ENCODE measurements at regions not wholly inside any gene's neighbourhood (a gene's known extent, or its start where the extent isn't known, plus 50 kb on each side); places are given as distances from the start of the nearest gene placed in this dataset.

DNA sequence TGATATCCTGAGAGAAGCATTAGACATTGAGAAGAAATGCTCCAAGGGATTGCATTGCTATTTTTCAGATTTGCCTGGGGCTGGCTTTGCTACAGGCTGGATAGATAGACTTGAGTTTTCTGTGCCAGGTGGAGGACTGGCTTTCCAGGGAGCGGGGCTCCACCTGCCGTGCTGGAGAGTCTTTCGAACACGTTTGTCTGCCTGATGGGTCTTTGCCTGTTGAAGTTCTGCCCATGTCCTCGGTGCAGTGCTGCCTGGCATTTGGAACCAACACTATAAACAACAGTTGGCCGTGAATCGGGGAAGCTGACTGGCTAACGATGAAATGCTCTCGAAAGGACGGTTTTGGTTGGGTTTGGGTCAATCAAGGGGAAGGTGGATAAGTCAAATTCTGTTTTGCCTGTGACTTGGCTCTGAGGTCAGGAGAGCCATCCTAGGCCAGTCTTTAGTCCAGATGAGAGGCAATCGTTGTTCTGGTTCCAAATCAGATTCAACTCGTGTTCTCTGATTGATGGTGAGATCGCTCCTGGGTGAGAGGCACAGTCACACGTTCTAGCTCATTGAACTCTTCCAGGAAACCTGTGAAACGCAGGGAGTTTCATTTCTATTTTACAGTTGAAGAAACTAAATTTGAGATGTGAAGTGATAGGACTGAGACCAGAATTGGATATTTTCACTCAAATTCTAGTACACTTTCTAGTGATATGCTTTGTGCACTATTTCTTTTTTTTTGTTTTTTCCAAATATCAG lies 599.0 kb downstream of the TYW1 start:
- intact Hi-C loops (cut with DNase I, micrococcal nuclease), result no loop called here
- ATAC-seq, result no peak
- no peak for DNase-seq

DNA sequence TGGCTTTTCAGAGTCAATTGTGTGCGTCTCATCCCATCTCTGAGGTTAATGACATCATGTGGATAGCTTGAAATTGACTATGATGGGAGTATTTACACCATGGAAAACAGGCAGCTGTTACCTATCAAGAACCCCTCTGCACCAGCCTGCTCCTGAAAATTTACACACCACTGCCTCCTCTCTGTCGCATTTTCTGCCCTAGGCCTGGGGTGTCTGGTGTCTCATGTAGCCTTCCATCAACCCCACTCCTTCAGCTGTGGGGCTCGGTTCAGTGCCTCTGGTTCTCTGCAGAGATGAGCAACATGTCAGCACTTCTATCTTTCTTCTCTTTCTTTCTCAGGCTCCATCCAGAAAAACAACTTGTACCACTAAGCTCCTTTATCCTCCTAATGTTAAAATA lies 600.5 kb downstream of the TYW1 start:
- DNase-seq (no peak), ATAC-seq (no peak)
- intact Hi-C loops (cut with DNase I, micrococcal nuclease), result no loop called here

- intact Hi-C loops (cut with DNase I, micrococcal nuclease), result no loop called here
- DNase-seq (no peak), ATAC-seq (no peak)
Observed at GRCh38 chr7:67598469-67598868, 601.8 kb downstream of the TYW1 start.

DNA sequence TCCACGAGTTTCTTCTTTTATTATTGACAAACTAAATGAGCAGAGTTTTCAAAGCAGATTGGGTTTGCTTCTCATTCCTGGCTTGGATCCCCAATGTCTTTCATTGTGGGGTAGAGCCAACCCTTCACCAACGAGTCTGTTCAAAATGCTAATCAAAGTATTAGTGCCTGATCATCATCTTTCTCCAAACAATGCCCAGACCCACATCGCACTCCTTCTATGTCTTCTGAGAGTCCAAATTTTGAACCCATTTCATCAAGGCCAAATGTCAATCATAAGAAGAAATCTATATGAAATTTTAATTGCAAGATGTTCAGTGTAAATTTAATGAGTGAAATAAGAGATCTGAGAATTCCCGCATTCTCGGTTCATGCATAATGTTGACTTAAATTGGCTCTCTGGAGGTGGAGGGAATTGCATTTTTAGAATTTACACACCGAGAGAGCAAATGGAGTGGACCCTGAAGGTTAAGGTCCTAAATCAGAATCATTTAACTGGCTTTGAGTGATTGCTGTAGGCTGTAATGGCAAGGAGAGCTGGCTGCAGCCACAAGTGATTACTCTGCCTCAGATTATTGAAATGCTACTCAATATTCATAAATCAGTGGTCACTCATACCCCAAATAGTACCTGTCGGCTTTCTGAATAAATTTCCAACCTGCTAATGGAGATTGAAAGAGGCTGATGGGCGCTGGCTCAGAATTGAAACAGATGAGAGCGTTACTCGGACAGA lies 602.9 kb downstream of the TYW1 start:
- intact Hi-C loops (cut with DNase I, micrococcal nuclease), result no loop called here
- no peak for ATAC-seq
- no peak for DNase-seq

- DNase-seq (no peak), ATAC-seq (no peak)
- intact Hi-C loops (cut with DNase I, micrococcal nuclease), result no loop called here
Observed at GRCh38 chr7:67602246-67602887, 605.7 kb downstream of the TYW1 start.

- no peak for ATAC-seq
- no peak for DNase-seq
- intact Hi-C loops (cut with DNase I, micrococcal nuclease), result no loop called here
Observed at GRCh38 chr7:67604461-67605386, 608.1 kb downstream of the TYW1 start.

DNA sequence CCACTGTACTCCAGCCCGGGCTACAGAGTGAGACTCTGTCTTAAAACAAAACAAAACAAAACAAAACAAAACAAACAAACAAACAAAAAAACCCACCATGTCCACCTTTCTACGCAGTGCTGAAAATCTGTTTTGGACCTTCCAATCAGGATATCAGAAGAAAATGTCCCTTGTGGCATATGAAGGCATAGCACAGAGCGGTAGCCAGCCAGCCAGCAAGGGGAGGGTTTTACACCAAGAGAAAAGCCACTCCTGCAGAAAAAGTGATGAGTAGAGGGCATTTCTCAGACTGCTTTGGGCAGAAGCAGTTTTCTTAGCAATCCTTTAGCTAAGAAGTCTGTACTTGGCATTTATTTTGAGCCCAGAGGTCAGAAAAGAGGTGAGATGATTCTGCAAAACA lies 612.2 kb downstream of the TYW1 start:
- intact Hi-C loops (cut with DNase I, micrococcal nuclease), result no loop called here
- ATAC-seq (no peak), DNase-seq (no peak)

- intact Hi-C loops (cut with DNase I, micrococcal nuclease), result no loop called here
- ATAC-seq, result no peak
- no peak for DNase-seq
Observed at GRCh38 chr7:67610897-67611296, 614.3 kb downstream of the TYW1 start.

- DNase-seq (no peak), ATAC-seq (no peak)
- intact Hi-C loops (cut with DNase I, micrococcal nuclease), result no loop called here
Observed at GRCh38 chr7:67614843-67615242, 618.2 kb downstream of the TYW1 start.

- ATAC-seq, result no peak
- intact Hi-C loops (cut with DNase I, micrococcal nuclease), result no loop called here
- DNase-seq, result no peak
Observed at GRCh38 chr7:67616517-67616916, 619.9 kb downstream of the TYW1 start.

DNA sequence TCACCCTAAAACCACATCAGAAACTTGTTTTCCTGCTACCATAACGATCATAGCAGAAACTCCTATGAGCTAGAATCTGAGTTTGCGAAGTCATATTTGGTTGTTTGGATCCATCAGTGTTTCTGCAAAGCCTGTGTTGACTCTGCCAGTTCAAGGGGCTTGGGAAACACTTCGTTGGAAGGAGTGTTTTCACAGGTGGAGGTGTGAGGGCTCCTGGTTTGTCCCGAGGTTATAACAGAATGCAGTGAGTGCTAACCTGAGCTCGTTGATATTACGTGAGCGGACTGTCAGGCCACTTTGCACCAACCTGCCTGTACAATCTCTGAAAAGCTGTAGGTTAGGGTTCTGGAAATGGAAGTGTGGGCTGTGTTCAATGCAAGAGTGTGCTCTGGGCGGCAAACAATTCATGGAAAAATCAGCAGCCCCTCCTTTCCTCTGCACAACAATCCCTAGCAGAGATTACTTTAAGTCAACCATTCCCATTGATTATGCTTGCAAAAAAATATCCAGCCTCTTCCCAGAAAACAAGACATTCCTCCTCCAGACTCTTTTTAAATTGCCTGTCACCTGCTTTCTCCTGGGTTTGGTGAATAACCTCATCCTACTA lies 622.0 kb downstream of the TYW1 start:
- intact Hi-C loops (cut with DNase I, micrococcal nuclease), result no loop called here
- no peak for DNase-seq
- no peak for ATAC-seq

DNA sequence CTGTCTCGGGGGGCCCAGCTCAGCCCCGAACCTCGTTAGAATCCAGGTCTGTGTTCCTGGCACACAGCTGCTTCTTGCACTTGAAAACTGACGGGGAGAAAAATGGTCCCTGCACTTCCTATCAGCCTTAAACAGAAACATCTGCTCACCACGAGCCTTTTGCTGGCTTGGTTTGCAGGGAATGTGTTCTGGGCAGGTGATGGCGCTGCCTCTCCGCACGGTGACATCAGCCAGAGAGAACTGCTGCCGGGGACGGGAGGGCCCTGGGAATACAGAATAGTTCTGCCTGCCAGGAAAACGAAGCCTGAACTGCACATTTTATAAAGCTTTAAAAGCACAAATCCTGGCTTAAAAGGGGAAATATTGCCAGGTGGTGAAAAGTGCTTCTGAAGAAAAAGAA lies 622.5 kb downstream of the TYW1 start:
- DNase-seq (no peak), ATAC-seq (no peak)
- intact Hi-C loops (cut with DNase I, micrococcal nuclease), result no loop called here

DNA sequence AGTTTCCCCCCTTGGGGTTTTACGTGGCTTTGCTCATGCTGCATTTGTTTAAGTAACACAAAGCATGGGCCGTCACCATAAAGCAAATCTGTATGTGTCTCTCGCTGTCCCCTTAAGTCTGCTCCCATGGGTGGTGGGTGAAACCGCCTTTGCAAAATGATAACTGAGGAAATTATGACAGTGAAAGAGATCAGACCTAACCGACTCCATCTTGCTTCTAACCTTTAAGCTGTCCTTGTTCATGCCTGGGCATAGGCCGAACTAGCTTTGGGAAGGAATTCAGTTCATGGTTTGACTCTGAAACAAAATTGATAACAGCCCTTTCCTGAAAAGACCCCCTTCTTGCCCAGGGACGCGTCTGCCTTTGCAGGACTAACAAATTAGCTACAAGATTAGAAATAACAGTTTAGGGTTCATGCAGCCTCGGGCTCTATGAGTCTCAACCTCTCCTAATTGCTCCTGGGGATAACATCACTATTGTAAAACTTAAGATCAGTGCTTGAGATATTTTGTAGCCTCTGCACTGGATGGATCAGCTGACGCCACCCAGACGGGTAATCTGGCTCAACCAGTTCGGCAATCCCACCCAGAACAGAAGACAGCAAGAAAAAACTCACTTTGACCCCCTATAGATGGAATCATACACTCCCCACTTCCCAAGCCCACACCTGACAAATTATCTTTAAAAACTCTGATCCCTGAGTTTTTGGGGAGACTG lies 623.7 kb downstream of the TYW1 start:
- ATAC-seq, result no peak
- DNase-seq, result no peak
- intact Hi-C loops (cut with DNase I, micrococcal nuclease), result no loop called here

DNA sequence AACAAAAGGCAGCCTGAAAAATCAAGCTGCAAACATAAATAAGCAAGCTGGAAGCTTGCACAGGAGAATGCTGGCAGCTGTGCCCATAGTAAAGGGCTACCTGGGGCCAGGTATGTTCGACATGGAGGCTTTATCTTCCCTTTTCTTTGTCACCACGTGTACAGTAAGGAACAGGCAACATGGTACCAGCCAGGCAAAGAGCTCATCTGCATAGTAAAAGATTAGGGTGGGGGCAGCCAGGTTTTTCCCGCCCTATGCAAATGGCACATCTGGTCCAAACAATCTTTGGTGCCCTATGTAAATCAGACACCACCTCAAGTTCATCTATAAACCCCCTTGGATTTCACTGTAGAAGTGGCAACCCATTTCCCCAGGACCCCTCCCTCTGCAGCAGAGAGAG lies 625.1 kb downstream of the TYW1 start:
- no peak for ATAC-seq
- intact Hi-C loops (cut with DNase I, micrococcal nuclease), result no loop called here
- no peak for DNase-seq

- intact Hi-C loops (cut with DNase I, micrococcal nuclease), result no loop called here
Observed at GRCh38 chr7:67625257-67625737, 628.7 kb downstream of the TYW1 start.

DNA sequence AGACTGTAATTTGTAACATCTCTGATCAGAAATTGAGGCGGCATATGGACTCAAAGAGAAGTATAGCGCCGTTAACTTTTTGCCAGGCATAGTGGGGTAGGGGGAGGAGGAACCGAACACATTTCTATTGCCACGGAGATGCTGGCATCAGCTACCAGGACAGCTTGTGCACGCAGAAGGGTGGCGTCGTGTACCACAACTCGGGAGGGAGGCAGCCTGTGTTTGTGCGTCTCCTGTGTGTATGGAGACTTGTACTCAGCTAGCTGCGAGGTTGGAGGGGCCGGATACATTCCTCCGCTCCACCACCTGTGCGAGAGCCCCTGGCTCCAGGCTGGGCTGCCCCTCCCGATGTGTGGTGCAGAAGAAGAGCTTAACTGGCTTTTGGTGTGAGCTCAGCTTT lies 634.8 kb downstream of the TYW1 start:
- no peak for ATAC-seq
- intact Hi-C loops (cut with DNase I, micrococcal nuclease), result no loop called here
- no peak for DNase-seq

More at GRCh38 chr7:67625257-67625737, 628.7 kb downstream of the TYW1 start:
- ATAC-seq (peak; percentile 37), DNase-seq (peak; percentile 49 to 59)

DNA sequence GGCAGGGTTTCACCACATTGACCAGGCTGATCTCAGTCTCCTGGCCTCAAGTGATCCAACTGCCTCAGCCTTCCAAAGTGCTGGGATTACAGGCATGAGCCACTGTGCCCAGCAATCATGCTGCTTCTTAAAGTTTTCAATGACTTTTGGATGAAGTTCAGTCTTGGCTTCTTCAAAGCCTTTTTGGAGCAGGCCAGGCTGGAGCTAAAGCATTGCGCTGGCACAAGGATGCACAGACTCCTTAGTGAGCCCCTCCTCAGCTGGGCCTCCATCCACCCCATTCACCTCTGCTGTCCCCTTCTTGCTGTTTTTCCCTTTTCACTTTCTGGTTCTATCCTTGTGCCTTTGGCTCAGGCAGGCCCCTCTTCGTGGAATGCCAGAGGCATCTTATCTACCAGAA lies 638.6 kb downstream of the TYW1 start:
- DNase-seq (no peak), ATAC-seq (no peak)
- intact Hi-C loops (cut with DNase I, micrococcal nuclease), result no loop called here
